Retina (tissue), 1 donor: ENCODE measurements at regions not wholly inside any gene's neighbourhood (a gene's known extent, or its start where the extent isn't known, plus 50 kb on each side); places are given as distances from the start of the nearest gene placed in this dataset.

Experiments used
- DNase-seq: peaks from one replicate; pipeline ENCODE4 v3.0.0-alpha.2; 2016

DNA sequence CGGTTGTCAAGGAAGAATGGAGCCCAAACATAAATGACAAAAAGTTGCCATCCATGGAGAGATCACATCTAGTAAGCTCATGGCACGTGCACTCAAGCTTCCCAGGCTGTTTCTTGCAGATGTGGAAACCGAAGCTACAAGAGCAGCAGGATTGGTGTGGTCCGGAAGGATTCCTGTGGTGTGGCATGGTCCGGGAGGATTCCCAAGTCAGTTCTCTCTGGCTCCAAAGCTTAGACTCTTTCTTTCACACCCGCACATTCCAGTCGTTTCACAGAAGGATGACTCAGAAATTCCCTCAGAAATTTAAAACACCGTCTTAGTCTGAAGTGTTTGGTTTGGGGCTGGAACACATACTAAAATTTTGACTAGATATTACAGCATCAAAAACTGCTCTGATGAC, 78.0 kb upstream of the DRD2 start:
- no peak for DNase-seq

DNA sequence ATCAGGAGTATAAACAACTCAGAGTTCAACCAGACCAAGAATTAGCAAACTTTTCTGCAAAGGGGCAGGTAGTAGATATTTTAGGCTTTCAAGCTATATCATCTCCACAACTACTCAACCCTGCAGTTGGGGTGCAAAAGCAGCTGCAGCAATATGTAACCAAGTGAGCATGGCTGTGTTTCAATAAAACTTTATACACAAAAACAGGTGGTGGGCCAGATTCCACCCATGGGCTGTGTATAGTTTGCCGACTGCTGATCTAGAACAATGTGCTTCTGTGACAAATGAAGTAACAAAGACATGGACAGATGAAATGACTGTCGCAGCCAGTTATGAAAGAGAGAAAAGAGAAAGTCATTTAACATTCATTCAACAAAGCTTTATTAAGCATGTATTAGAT, 77.1 kb upstream of the DRD2 start:
- no peak for DNase-seq

DNA sequence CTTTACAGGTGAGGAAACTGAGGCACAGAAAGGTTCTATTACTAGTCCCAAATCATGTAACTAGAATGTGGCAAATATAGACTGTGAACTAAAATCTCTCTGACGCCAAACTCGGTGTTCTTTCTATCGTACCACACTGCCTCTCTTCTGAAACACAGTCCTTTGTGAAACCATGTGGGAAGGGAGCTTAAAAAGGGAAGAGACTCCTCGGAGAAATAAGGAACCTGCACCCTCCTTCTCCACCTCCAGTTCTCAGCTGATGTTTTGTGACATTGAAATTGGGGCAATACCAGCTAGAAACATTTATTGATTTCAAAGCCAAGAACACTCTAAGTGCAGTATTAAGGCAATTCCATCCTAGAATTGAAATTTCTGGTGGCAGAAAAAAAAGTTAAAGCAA, 76.4 kb upstream of the DRD2 start:
- DNase-seq = no peak

DNA sequence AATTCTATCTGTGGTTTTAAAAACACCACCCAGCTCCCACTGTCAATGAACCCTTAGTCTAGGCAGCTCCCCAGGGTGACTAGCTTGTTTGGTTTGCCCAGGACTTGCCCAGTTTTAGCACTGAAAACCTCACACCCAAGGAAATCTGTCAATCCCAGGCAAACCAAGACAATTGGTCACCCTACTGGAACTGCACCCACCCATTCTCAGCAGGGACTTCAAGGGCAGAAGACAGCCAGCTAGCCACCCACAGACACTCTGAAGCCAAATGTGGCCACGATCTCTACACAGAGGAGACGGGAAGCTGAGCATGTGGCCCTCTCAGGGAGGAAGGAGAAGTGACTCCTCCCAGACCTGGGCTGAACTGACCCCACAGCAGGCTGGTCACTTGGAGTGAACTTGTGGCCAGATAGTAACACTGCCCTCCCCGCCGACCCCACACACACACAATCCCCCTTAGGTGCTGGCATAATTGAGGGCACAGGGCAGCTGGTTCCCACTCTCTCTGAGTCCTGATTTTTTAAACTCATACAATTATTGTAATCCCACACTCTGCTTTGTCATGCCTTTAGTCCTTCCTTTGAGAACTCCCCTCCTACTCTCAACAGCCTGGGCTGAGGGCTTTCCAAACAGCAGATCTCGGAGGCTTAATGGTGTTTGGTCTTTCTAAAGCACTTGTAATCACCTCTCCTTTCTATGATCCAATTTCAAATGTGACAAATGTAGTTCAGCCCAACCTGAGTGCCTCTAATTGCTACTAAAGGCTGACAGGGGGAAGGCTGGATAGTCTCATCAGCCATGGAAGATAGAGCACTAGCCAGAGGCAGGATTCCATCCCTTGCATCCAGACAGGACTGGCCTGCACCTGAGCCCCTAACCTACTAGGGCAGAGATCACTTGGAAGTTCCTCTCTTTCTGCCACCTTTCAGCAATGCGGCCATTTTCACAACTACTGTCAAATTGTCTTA, 74.7 kb upstream of the DRD2 start:
- DNase-seq = no peak

DNA sequence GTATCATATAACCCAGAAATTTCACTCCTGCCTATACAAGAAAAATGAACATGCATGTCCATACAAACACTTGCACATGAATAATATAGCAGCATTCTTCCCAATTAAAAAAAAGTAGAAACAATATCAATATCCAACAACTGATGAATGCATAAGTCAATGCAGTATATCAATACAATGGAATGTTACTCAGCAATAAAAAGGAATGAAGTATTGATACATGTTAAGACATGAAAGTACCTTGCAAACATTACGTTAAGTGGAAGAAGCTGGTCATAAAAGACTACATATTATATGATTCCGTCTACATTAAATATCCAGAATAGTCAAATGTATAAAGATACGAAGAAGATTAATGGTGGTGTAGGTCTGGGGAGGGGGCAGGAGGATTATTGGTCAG, 73.9 kb upstream of the DRD2 start:
- no peak for DNase-seq

DNA sequence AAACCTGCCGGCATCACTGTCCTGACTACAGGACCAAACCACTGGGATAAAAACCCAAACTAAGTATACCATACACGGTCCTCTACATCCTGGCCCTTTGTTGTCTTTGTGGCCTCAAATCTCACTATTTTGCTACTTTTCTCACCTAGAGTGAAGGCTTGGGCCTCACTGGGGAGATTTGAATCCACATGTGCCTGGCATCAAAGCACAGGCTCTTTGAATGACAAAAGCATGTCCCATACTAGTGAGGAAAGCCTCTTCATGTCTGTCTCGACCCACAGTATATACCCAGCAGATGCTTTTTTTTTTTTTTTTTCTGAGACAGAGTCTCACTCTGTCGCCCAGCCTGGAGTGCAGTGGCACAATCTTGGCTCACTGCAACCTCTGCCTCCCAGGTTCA, 72.5 kb upstream of the DRD2 start:
- no peak for DNase-seq

DNA sequence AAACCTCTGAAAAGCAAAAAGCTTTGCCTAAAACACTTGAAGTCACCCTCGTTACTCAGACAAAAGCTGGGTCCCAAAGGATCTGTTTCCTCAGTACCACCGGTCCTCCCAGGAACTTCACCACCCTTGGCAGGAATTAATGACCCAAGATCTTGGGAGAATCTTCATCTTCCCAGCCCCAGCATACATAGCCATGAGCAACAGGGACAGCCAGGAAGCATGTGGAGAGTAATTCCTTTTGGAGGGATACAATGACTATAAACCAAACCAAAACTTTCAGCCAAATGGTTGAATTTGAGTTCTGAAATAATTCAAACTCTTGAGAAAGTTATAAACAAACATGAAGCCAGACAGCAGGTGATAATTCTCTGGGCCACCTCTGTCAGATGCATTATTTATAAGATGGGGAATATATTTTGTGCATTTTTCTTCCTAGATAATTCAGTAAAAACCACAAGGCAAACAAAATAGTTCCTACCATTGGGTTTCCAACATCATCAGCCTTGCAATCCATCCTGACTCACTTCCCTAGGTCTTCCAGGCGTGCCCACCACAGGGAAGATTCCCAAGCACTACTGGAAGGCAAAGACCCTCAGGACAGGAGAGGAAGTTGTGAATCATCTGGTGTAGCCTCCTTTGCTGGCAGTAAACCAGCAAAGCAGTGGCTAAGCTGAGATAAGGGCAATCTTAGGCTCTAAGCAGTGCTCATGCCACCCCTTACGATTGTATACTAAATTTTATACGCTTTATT, 71.7 kb upstream of the DRD2 start:
- no peak for DNase-seq

DNA sequence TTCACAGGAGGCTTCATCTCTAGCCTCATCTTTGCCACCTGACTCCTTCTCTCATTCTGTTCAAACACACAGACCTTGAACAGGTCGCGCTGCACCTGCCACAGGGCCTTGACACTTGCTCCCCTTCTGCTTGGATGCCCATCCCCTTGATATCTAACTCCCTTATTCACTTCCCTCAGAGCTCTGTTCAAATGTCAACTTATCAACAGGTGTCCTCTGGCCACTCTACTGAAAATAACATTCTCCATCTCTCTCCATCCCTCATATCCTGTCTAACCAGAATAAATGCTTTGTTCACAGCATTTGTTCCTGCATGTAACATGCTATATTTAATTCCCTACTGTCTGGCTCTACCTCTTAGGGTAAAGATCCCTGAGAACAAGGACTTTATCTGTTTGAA, 67.2 kb upstream of the DRD2 start:
- DNase-seq = no peak

DNA sequence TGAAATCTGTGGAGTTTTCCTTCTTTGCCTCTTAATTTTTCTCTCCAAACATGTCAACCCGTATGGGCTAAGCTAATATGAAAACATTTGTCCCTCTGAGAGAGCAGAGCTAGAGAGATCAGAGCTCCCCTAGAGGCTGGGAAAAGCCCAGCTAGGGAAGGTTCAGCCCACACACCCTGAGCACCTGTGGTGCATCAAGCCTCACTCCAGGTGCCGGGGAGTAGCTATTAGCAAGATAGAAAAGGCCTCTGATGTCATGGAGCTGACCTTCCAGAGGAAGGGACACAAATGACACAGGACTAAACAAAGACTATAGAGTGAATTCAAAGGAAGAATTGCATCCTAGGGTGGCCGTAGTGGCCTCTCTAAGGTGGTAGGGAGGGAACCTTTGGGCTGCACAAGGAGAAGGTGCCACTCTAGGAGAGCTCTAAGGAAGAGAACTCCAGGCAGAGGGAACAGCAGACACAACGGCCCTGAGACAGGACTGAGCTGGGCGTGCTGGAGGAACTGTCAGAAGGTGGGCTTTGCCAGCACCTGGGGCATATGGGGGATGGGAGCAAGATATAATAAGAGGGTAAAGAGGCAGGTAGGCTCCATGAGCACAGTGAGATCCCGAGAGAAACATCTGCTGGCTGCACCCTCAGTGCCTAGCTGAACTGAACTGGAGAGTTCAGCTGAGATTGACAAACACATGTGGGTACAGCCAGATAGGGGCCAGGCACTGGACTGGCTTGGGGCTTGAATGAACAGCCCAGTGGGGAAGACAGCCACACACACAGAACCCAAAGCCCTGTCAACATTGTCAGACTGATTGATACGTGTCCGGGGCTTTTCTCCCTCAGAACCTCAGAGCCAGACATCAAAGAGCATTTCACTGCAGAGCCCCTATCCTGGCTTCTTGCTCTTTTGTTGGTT, 65.5 kb upstream of the DRD2 start:
- no peak for DNase-seq

DNA sequence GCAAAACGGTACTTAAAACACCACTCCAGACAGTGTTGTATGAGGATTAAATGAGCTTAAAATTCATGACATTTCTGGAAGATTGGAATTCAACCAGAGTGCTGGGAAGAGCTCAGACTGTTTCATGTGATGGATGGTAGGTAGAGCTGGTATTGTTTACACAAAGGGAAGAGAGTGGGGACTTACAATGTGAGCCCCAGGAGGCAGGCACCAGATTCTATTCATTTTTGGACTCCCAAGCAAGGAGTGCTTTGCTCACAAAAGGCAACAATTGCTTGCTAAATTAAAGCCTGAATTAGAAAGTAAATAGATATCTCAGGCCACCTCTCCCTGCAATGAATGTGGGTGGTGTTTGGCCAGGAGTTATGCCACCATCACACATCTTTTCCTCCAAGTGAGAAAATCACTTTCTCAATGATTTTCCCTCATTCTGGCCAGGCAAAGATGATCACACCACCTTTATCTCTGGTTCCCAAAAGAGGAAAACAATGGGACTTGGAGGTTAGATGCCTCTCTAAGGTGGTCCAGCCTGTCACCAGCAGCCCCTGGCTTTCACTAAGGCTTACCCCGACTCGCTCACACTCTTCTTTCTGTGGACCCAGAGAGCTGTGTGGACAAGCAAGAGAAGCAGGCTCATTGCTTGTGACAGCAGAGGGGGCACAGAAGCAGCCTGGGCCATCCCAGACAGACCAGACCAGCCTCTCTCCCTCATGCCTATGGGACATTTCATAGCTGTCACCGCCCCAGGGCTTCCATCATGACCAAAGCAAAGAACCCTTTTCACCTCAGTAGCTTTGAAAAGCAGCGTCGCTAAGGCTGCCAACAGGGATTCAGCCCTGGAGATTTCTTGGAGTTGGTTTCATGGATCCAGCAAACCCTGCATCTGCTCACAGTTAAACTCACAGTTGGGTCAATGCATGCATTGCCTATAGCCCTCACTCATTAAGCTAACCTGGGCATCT, 63.5 kb upstream of the DRD2 start:
- DNase-seq = no peak

DNA sequence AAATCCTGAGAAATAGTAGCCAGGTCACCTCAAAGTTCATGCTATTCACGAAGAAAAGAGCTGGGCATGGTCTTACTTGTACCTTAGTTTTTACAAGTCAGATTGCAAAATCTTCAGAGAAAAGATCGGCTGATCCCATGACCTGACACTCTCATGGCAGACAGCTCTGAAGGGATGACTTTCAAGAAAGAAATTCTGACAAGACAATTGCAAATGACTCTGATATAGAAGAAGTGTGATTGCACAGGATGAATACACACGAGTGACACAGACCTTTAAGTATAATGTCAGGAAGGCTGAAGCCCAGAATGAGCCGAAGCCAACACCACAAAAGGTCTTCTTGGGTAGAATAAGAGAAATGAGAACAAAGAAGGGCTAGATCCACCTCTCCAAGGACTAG, 59.4 kb upstream of the DRD2 start:
- DNase-seq = no peak

DNA sequence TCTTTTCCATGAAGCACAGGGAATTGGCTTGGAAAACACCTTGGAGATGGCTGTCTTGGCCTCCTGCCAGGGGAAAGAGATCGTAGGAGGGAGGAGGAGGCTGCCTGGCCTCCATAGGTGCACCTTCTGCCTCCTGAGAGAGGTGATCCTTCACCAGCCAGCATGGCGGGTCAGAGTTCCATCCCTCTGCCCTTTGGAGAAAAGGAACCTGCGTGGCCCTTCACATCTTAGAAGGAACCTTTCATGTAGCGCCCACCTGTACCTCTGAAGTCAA, 58.2 kb upstream of the DRD2 start:
- no peak for DNase-seq

DNA sequence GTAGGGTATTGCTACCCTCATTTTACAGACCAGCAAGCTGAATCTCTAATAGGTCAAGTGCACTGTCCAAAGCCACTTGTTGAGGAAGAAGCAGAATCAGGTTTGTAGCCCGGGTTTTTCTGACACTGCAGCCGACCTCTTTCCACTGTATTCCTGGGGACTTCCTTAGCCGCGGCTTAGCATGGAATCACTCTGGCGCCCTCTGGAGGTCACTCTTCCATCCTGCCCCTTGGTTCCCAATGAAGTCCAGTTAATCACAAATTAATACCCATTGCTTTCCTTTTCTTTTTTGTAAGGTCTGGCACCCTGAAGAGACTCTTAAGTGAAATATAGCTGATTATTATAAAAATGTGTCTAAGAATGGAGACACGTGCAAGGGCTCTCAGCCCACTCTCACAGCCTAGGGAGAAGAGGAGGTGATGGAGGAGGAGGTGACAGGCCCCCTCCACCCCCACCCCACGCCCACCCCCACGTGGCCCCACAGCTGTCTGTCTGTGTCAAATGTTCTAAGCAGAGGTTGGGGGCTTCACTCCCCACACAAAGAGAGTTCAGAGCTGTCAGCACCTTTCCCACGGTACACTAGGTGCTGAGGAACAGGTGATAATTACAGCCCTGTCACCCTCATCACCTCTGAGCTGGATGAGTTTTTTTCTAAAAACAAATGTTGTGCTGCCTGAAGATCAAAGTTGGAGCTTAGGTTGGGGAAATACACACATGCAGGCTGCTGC, 57.7 kb upstream of the DRD2 start:
- peak; percentile 74 for DNase-seq

DNA sequence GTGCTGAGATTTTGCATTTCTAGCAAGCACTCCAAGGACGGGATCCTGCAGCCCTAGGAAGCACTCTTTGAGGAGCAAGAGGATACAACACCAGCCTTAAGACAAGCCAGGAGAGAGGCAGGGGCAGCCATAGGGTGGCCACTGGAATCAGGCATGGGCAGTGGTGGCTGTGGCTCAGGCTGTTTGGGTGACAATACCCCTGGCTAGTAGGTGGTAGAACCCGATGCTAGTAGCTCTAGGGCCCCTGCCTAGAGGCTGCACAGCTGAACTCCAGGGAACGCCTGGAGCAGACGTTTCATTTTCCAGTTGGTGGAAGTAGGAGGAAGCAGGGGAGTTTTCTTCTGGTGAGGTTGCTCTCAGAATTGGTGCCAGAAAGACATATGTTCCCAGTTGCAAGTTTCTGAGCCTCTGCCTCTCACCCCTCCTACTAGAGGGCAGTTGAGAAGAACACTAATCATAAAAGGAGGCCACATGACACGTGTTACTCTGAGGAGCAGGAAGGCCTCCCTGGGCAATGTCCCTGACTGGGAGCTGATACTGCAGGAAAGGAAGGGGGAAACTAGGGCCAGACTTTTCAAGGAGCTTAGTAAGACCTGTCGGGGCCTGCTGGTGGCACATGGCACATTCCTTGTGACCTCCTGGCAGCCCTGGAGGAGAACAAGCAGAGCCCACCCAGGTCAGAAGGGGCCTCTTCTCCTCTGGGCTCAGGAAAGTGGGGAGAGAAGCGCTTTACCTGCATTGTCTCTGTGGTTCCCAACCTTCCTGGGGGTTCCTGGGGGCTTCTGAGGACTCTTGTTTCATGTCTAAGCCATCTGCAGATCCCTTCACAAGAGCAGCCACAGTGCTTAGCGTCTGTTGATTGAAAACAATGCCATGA, 56.6 kb upstream of the DRD2 start:
- no peak for DNase-seq

DNA sequence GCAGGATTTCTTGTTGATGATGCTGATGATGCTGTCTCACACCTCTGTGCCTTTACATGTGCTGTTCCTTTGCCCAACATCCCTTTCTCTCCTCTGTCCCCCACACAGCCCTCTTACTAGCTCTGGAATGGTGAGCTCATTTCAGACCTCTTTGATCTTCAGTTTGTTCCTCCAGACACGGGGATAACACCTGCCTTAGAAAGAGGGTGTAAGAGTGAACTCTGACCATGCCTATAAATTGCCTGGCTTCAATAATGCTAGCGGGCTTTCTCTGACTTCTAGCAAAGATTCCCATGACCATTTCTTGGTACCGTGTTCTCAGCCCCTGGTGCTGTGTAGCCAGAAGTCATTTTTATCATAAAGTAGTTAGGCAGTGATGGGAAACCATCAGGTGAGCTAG, 55.9 kb upstream of the DRD2 start:
- DNase-seq = no peak

DNA sequence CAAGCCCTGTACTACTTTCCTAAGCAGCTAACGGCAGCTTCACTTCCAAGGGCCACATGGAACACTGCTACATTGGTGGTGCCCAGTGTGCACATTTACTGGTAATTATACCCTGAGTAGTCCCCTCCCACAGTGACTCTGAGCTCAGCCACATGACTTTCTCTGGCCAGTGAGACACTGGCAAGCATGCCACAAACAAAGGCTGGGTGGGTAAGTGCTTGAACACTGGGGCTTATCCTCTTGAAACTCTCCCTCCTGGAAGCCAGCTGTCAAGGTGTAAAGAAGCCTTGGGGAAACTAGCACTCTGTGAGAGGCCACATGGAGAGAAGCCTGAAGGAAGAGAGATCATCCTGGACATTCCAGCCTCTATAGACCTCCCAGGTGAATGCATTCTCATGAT, 54.4 kb upstream of the DRD2 start:
- no peak for DNase-seq

DNA sequence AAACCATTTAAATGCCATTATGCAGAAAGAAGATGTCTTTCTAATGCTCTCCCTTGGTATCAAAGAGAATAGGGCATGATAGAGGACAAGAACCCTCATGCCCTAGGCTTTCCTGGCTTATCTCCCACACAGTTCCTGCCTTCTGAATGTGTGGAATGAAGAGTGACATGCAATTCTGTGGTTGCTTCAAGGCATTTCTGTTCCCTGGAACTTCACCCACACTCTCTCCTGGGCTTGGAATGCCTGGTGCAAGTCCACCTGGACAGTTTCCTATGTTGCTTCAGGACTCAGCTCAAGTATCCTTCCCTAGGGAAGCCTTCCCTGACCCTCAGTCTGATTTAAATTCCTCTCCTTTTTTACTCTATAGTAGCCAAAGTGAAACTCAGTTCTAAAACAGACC, 53.8 kb upstream of the DRD2 start:
- DNase-seq = no peak

DNA sequence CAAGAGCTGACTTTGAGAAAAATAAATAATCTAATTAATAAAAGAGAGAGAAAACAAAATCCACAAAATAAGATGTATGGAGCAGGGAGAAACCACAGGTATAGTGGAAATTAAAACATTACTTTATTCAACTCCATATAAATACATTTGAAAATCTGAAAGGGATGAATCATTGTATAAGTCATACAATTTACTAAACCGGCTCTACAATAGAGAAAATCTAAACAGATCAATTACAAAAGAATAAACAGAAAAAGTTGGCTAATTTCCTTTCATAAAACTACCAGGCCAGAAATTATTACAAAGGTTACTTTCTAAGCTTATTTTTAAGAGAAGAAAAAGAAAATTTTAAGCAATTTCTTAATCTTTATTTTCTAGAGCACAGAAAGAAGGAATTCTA, 51.3 kb upstream of the DRD2 start:
- no peak for DNase-seq
